ENCODE measurements at regions not wholly inside any gene's neighbourhood (a gene's known extent, or its start where the extent isn't known, plus 50 kb on each side); places are given as distances from the start of the nearest gene placed in this dataset.
"Not testable (repeated sequence)": the region's sequence is repeated elsewhere in the genome, so short reads cannot be mapped to it uniquely, and the experiment has no call there.

- no peak for DNase-seq (ENCODE audit: extremely low spot score, unreplicated experiment)
- Mint-ChIP-seq H3K4me1 (ENCODE audit: unreplicated experiment) (no peaks in the 10 kb centered on the region), H3K27ac (no peak overlapping the region), H3K36me3 (no peaks in the 10 kb centered on the region), H3K27me3 (no peaks in the 10 kb centered on the region), H3K4me3 (no peak overlapping the region), H3K9me3 (no peaks in the 10 kb centered on the region)
- TF ChIP-seq CTCF (conservative IDR thresholded peaks at IDR 0.05), result peak; percentile 62
Observed at GRCh38 chr2:184162426-184162825, 435.9 kb upstream of the ZNF804A start.

DNA sequence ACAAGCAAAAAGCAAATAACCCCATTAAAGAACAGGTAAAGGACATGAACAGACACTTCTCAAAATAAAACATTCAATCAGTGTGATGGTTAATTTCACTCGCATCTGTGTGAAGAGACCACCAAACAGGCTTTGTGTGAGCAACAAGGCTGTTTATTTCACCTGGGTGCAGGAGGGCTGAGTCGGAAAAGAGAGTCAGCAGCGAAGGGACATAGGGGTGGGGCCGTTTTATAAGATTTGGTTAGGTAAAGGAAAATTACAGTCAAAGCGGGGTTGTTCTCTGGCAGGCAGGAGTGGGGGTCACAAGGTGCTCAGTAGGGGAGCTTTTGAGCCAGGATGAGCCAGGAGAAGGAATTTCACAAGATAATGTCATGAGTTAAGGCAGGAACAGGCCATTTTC, 429.5 kb upstream of the ZNF804A start:
- not testable (repeated sequence) for H3K4me3 Mint-ChIP-seq; H3K4me1 Mint-ChIP-seq (ENCODE audit: unreplicated experiment); DNase-seq (ENCODE audit: extremely low spot score, unreplicated experiment); H3K27me3 Mint-ChIP-seq; H3K36me3 Mint-ChIP-seq; H3K27ac Mint-ChIP-seq; H3K9me3 Mint-ChIP-seq

- Mint-ChIP-seq H3K27ac (no peak overlapping the region), H3K36me3 (no peaks in the 10 kb centered on the region), H3K9me3 (peaks cover 4% of the 10 kb centered on the region), H3K4me3 (no peak overlapping the region), H3K4me1 (ENCODE audit: unreplicated experiment) (no peaks in the 10 kb centered on the region), H3K27me3 (no peaks in the 10 kb centered on the region)
- TF ChIP-seq CTCF (conservative IDR thresholded peaks at IDR 0.05), result no peak
- no peak for DNase-seq (ENCODE audit: extremely low spot score, unreplicated experiment)
Observed at GRCh38 chr2:184169366-184169765, 429.0 kb upstream of the ZNF804A start.

GRCh38 chr2:184174493-184175104, 423.7 kb upstream of the ZNF804A start:
- no peak for DNase-seq (ENCODE audit: extremely low spot score, unreplicated experiment)
- no peak for TF ChIP-seq CTCF (conservative IDR thresholded peaks at IDR 0.05)
- no peaks in the 10 kb centered on the region for H3K4me1 Mint-ChIP-seq (ENCODE audit: unreplicated experiment)
- no peak overlapping the region for H3K27ac Mint-ChIP-seq
- no peak overlapping the region for H3K4me3 Mint-ChIP-seq
- H3K27me3 Mint-ChIP-seq, result no peaks in the 10 kb centered on the region
- H3K36me3 Mint-ChIP-seq, result no peaks in the 10 kb centered on the region
- H3K9me3 Mint-ChIP-seq, result peaks cover 4% of the 10 kb centered on the region

GRCh38 chr2:184178229-184178628, 420.1 kb upstream of the ZNF804A start:
- Mint-ChIP-seq H3K27me3 (no peaks in the 10 kb centered on the region), H3K4me3 (no peak overlapping the region), H3K9me3 (peaks cover 7% of the 10 kb centered on the region), H3K4me1 (ENCODE audit: unreplicated experiment) (no peaks in the 10 kb centered on the region), H3K27ac (no peak overlapping the region), H3K36me3 (no peaks in the 10 kb centered on the region)
- no peak for TF ChIP-seq CTCF (conservative IDR thresholded peaks at IDR 0.05)
- no peak for DNase-seq (ENCODE audit: extremely low spot score, unreplicated experiment)

DNA sequence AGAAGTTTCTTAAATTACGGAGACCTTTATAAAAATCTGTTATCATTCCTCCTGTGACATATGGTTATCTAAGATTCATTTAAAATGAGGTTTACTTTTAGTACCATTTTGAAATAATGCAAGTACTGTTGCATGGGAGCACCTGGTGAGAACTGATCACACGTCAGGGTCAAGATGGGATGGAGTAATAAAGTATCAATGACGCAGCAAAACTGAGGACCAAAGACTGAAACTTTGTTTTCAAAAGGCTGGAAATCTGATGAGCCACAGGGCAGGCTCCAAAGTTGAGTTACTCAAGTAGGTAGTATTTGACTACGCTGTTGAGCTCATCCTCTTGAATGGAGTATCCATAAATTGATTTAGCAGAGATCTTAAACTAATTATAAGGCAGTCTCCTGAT, 411.9 kb upstream of the ZNF804A start:
- no peaks in the 10 kb centered on the region for H3K27me3 Mint-ChIP-seq
- H3K9me3 Mint-ChIP-seq, result peaks cover 7% of the 10 kb centered on the region
- TF ChIP-seq CTCF (conservative IDR thresholded peaks at IDR 0.05), result no peak
- no peak for DNase-seq (ENCODE audit: extremely low spot score, unreplicated experiment)
- no peak overlapping the region for H3K27ac Mint-ChIP-seq
- H3K4me3 Mint-ChIP-seq, result no peak overlapping the region
- no peaks in the 10 kb centered on the region for H3K36me3 Mint-ChIP-seq
- H3K4me1 Mint-ChIP-seq (ENCODE audit: unreplicated experiment), result no peaks in the 10 kb centered on the region

Measured in type B pancreatic cell (in vitro differentiated cells).